GM12878 (cell line): ENCODE measurements at regions not wholly inside any gene's neighbourhood (a gene's known extent, or its start where the extent isn't known, plus 50 kb on each side); places are given as distances from the start of the nearest gene placed in this dataset.

Experiments used
- ATF2 ChIP-seq: IDR thresholded peaks from 2 replicates; pipeline ENCODE4 v1.6.1; 2012; ENCODE audit warnings: low read length, inconsistent platforms
- BCL11A ChIP-seq: IDR thresholded peaks from 2 replicates; pipeline ENCODE4 v1.6.1; 2011; ENCODE audit warnings: low read depth, low read length
- CTCF ChIP-seq, 3 experiments: IDR thresholded peaks in 2 of 3; conservative IDR thresholded peaks in 1 of 3; 2 replicates each; pipeline ENCODE4 v1.5.1; 2011; ENCODE audit warnings: low read depth in 3 of 3, low read length in 3 of 3, mild to moderate bottlenecking in 3 of 3, control low read depth in 2 of 3, moderate library complexity in 2 of 3, inconsistent platforms in 1 of 3, mixed read lengths in 1 of 3; ENCODE audit not compliant: control insufficient read depth in 2 of 3, insufficient read depth in 1 of 3; ENCODE audit errors: extremely low read depth in 1 of 3
- EGR1 ChIP-seq, 2 experiments: IDR thresholded peaks; 1 replicate in 1 of 2; 2 replicates in 1 of 2; pipeline ENCODE4 v1.6.1; 2011 to 2012; ENCODE audit warnings: low read depth in 2 of 2, low read length in 2 of 2, borderline replicate concordance in 1 of 2, mild to moderate bottlenecking in 1 of 2, moderate library complexity in 1 of 2
- ELK1 ChIP-seq: IDR thresholded peaks from 2 replicates; pipeline ENCODE4 v1.6.1; 2012; ENCODE audit warnings: low read depth, low read length, improper control_type of control experiment
- EZH2 ChIP-seq: IDR thresholded peaks from 2 replicates; pipeline ENCODE4 v1.6.1; 2012; ENCODE audit warnings: low read depth, mild to moderate bottlenecking, control low read depth, inconsistent platforms, low read length, borderline replicate concordance; ENCODE audit not compliant: control insufficient read depth
- MAX ChIP-seq: IDR thresholded peaks from 2 replicates; pipeline ENCODE4 v1.6.1; 2012; ENCODE audit warnings: low read depth, low read length, improper control_type of control experiment
- POLR2A ChIP-seq: IDR thresholded peaks from 2 replicates; pipeline ENCODE4 v1.6.1; 2011; ENCODE audit warnings: low read depth, mild to moderate bottlenecking, low read length
- TARDBP ChIP-seq: IDR thresholded peaks from 2 replicates; pipeline ENCODE4 v1.6.1; 2016; ENCODE audit warnings: borderline replicate concordance
- YY1 ChIP-seq: IDR thresholded peaks from 2 replicates; pipeline ENCODE4 v1.6.1; 2011; ENCODE audit warnings: low read depth, mild to moderate bottlenecking, low read length
- ZNF592 ChIP-seq: fragments of 450-650 bp; IDR thresholded peaks from 2 replicates; pipeline ENCODE4 v1.6.1; 2017; ENCODE audit warnings: mild to moderate bottlenecking, moderate library complexity

- TF ChIP-seq POLR2A (no peak), ATF2 (no peak), EGR1 (IDR thresholded peaks at IDR 0.05; ENCODE audit: borderline replicate concordance in 1 of 2, low read depth in 2 of 2, low read length in 2 of 2) (no peak), CTCF (IDR thresholded peaks at IDR 0.05 in 2 of 3, conservative IDR thresholded peaks at IDR 0.05 in 1 of 3; ENCODE audit: control insufficient read depth in 2 of 3, extremely low read depth in 1 of 3, insufficient read depth in 1 of 3, low read depth in 3 of 3, low read length in 3 of 3) (no peak), EZH2 (no peak), ZNF592 (no peak), ELK1 (no peak), TARDBP (no peak), YY1 (no peak), MAX (no peak), BCL11A (no peak)
Observed at GRCh38 chr7:49488573-49488972, 284.9 kb upstream of the VWC2 start.
